Karpas-422 (cell line): ENCODE measurements at regions not wholly inside any gene's neighbourhood (a gene's known extent, or its start where the extent isn't known, plus 50 kb on each side); places are given as distances from the start of the nearest gene placed in this dataset.
"Not testable (repeated sequence)": the region's sequence is repeated elsewhere in the genome, so short reads cannot be mapped to it uniquely, and the experiment has no call there.

Source experiments
- DNase-seq: peaks from one replicate; pipeline ENCODE4 v3.0.0-alpha.2; 2015
- H2AFZ ChIP-seq: fragments of 200-600 bp; sonication (generic); 2 replicates; pipeline ENCODE4 v1.6.1; 2014; ENCODE audit warnings: antibody characterized with exemption, low read length, mixed read lengths
- H3K27ac ChIP-seq: fragments of 200-600 bp; sonication (generic); 2 replicates; pipeline ENCODE4 v1.5.1; 2014; ENCODE audit warnings: mild to moderate bottlenecking, low read length, moderate library complexity
- H3K27me3 ChIP-seq: fragments of 200-600 bp; sonication (generic); 2 replicates; pipeline ENCODE4 v1.6.1; 2014; ENCODE audit warnings: low read length, mixed read lengths
- H3K36me3 ChIP-seq: fragments of 200-600 bp; sonication (generic); 2 replicates; pipeline ENCODE4 v1.6.1; 2014; ENCODE audit warnings: low read length, mixed read lengths; ENCODE audit not compliant: insufficient read depth
- H3K4me1 ChIP-seq: fragments of 200-600 bp; sonication (generic); 2 replicates; pipeline ENCODE4 v1.6.1; 2014; ENCODE audit warnings: mild to moderate bottlenecking, low read length, mixed read lengths
- H3K4me2 ChIP-seq: fragments of 200-600 bp; sonication (generic); 2 replicates; pipeline ENCODE4 v1.6.1; 2014; ENCODE audit warnings: low read length, low read depth, mild to moderate bottlenecking; ENCODE audit not compliant: poor library complexity, severe bottlenecking
- H3K4me3 ChIP-seq: fragments of 200-600 bp; sonication (generic); 2 replicates; pipeline ENCODE4 v1.5.1; 2014; ENCODE audit warnings: mild to moderate bottlenecking, antibody characterized with exemption, low read length, mixed read lengths
- H3K79me2 ChIP-seq: fragments of 200-600 bp; sonication (generic); 2 replicates; pipeline ENCODE4 v1.6.1; 2014; ENCODE audit warnings: mild to moderate bottlenecking, low read length, mixed read lengths
- H3K9ac ChIP-seq: fragments of 200-600 bp; sonication (generic); 2 replicates; pipeline ENCODE4 v1.6.0; 2014; ENCODE audit warnings: low read length
- H3K9me2 ChIP-seq: fragments of 200-600 bp; sonication (generic), shearing (Covaris generic); replicated peaks from 2 replicates; pipeline ENCODE4 v1.6.0; 2014; ENCODE audit warnings: mild to moderate bottlenecking, low read length, moderate library complexity; ENCODE audit not compliant: insufficient read depth
- H3K9me3 ChIP-seq: fragments of 300-700, 200-600 bp; sonication (generic); 2 replicates; pipeline ENCODE4 v1.6.1; 2014; ENCODE audit warnings: low read length, mixed read lengths
- H4K20me1 ChIP-seq: fragments of 200-600 bp; sonication (generic); 2 replicates; pipeline ENCODE4 v1.6.1; 2014; ENCODE audit warnings: mild to moderate bottlenecking, antibody characterized with exemption, low read length, low read depth; ENCODE audit not compliant: insufficient read depth

GRCh38 chr21:14615359-14615974 is 69.4 kb upstream of the SAMSN1 start:
- Histone ChIP-seq H4K20me1 (no peaks in the 10 kb centered on the region), H3K9me2 (no peaks in the 10 kb centered on the region; the same call in 1 of the 2 replicates), H3K4me2 (no peak overlapping the region), H3K9me3 (peaks cover 24% of the 10 kb centered on the region), H2AFZ (no peak overlapping the region), H3K9ac (no peak overlapping the region), H3K4me3 (no peak overlapping the region), H3K27ac (no peak overlapping the region), H3K79me2 (no peaks in the 10 kb centered on the region), H3K4me1 (no peaks in the 10 kb centered on the region), H3K36me3 (no peaks in the 10 kb centered on the region), H3K27me3 (no peaks in the 10 kb centered on the region)
- DNase-seq: no peak

DNA sequence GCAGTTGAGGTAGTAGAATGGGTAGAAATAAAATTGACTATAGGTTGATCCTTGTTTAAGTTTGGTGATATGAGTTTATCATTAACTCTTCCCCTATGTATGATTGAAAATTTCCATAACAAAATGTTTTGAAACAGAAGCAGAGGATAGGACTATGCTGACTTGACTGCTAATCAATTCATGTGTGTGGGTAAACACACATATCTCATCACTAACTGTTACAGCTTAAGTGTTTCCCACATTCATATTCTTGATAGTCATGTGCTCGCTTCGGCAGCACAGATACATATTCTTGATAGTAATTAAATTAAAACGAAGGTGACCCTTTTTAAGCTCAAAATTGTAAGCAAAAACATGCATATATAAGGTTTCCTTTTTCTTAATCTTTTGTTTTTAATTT is 68.2 kb upstream of the SAMSN1 start:
- Histone ChIP-seq H3K9me3 (peaks cover 25% of the 10 kb centered on the region), H3K9me2 (no peaks in the 10 kb centered on the region; the same call in 1 of the 2 replicates), H3K9ac (no peak overlapping the region), H2AFZ (no peak overlapping the region), H3K27me3 (no peaks in the 10 kb centered on the region), H3K4me2 (no peak overlapping the region), H4K20me1 (no peaks in the 10 kb centered on the region), H3K27ac (no peak overlapping the region), H3K4me3 (no peak overlapping the region), H3K4me1 (no peaks in the 10 kb centered on the region), H3K36me3 (no peaks in the 10 kb centered on the region), H3K79me2 (no peaks in the 10 kb centered on the region)
- no peak for DNase-seq

DNA sequence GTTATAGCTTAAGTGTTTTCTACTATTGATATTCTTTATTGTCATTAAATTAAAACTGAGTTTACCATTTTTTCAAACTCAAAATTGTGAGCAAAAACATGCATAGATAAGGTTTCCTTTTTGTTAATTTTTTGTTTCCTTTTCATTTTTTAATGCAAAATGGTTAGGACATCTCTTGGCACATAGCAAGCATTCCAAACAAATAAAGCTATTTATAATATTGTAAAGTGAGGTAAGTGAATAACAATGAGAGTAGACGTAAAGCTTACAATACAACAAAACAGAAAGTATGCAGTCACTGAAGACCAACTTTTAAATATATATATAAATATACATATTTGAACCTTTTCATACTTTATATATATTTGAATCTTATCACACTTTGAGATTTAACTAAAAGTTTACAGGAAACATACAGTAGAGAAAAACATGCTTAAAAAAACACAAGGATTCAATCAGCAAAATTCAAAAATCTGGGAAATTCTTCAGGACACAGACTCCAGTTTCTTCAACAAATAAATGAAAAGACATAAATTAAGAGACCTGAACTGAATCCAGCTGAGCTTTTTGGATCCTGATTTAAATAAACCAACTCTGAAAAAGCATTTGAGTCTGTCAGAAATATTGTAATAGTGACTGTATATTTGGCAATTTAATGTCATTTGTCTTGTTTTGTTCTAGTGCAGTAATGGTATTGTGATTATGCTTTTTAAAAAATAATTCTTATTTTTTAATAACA is 67.5 kb upstream of the SAMSN1 start:
- Histone ChIP-seq H2AFZ (no peak overlapping the region), H3K27me3 (no peaks in the 10 kb centered on the region), H3K36me3 (no peaks in the 10 kb centered on the region), H3K9ac (no peak overlapping the region), H3K4me1 (no peaks in the 10 kb centered on the region), H3K9me3 (peaks cover 21% of the 10 kb centered on the region), H3K27ac (no peak overlapping the region), H3K9me2 (no peaks in the 10 kb centered on the region; the same call in 1 of the 2 replicates), H3K4me2 (no peak overlapping the region), H4K20me1 (no peaks in the 10 kb centered on the region), H3K79me2 (no peaks in the 10 kb centered on the region), H3K4me3 (no peak overlapping the region)
- DNase-seq: no peak

- not testable (repeated sequence) for H3K27ac ChIP-seq, H3K4me2 ChIP-seq, H3K79me2 ChIP-seq, H3K36me3 ChIP-seq, H3K4me3 ChIP-seq, H2AFZ ChIP-seq, H4K20me1 ChIP-seq, DNase-seq, H3K4me1 ChIP-seq, H3K9ac ChIP-seq, H3K9me2 ChIP-seq, H3K27me3 ChIP-seq
- peaks cover 29% of the 10 kb centered on the region for H3K9me3 ChIP-seq
Observed at GRCh38 chr21:14610119-14610518, 64.0 kb upstream of the SAMSN1 start.

DNA sequence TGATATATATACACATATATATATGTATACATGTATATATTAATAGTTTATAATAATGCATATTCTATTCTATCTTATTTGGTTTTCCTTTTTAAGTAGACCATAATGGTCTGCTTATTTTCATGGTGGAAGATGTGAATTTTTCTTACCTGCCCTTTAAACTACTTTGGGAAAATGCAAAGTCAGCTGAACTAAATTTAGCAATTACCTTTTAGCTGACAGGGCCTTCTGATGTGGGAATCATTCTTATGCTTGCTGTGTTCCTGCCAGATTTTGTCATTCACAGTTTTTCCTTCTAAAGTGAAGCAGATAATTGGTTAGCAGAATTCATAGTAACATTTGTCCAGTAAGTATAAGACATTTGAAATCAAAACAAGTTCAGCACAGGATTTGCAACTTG is 63.2 kb upstream of the SAMSN1 start:
- Histone ChIP-seq H4K20me1 (no peaks in the 10 kb centered on the region), H3K9ac (no peak overlapping the region), H3K4me1 (no peaks in the 10 kb centered on the region), H3K36me3 (no peaks in the 10 kb centered on the region), H3K79me2 (no peaks in the 10 kb centered on the region), H3K9me2 (no peaks in the 10 kb centered on the region; the same call in 1 of the 2 replicates), H3K27ac (no peak overlapping the region), H3K4me2 (no peak overlapping the region), H3K9me3 (peaks cover 32% of the 10 kb centered on the region), H3K4me3 (no peak overlapping the region), H2AFZ (no peak overlapping the region), H3K27me3 (no peaks in the 10 kb centered on the region)
- no peak for DNase-seq

DNA sequence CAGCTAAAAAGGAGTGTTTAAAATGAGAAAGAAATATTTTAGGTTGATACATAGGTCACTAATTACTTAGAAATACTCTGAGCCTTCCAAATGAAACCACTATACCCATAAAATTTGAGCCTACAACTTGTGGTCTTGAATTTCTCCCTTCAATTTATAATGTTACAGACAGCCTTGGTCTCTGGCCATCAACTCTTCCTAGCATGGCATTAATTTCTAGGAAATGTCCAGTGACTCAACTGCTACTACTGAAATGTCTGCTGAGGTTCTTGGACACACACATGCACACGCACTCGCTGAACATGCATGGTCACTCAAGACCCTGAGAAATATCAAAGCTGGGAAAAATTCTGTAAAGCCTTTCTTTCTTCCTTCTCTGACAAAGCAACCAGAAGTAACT is 61.1 kb upstream of the SAMSN1 start:
- H3K4me3 ChIP-seq: no peak overlapping the region
- H3K4me1 ChIP-seq: no peaks in the 10 kb centered on the region
- H3K36me3 ChIP-seq: no peaks in the 10 kb centered on the region
- no peak overlapping the region for H3K27ac ChIP-seq
- H3K9me3 ChIP-seq: peaks cover 36% of the 10 kb centered on the region
- H2AFZ ChIP-seq: no peak overlapping the region
- DNase-seq: no peak
- no peaks in the 10 kb centered on the region for H3K27me3 ChIP-seq
- no peak overlapping the region for H3K9ac ChIP-seq
- no peaks in the 10 kb centered on the region for H3K79me2 ChIP-seq
- H3K4me2 ChIP-seq: no peak overlapping the region
- H4K20me1 ChIP-seq: no peaks in the 10 kb centered on the region
- H3K9me2 ChIP-seq: no peaks in the 10 kb centered on the region; the same call in 1 of the 2 replicates

GRCh38 chr21:14603202-14603601 is 57.1 kb upstream of the SAMSN1 start:
- Histone ChIP-seq H3K9ac (no peak overlapping the region), H3K4me3 (no peak overlapping the region)

DNA sequence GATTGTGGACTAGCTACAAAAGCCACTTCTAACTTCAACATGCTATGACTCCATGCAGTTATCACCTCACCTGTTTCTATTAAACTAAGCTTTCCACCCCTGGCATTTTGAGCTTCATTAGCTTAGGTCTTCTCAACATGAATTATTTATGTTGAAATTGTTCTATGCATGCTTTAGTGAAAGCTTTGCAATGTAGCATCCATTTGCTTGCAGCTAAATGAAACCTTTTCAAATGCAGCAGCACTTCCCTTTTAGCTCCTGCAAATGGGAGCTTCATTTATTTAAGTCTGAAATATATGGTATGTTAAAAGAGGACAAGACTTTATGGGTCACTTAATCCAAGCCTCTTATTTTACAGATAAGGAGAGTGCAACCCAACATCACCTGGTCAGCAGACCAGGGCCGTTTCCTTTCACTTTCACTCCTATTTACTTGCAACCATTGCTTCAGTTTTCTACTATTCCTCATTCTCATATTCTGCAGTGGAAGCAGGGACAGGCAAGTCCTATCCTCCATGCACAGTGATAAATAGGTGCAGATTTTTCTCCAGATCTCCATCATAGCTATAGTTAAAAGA is 56.4 kb upstream of the SAMSN1 start:
- Histone ChIP-seq H2AFZ (no peak overlapping the region), H4K20me1 (no peaks in the 10 kb centered on the region), H3K4me3 (no peak overlapping the region), H3K79me2 (no peaks in the 10 kb centered on the region), H3K9me3 (peaks cover 21% of the 10 kb centered on the region), H3K27ac (no peak overlapping the region), H3K36me3 (no peaks in the 10 kb centered on the region), H3K9me2 (no peaks in the 10 kb centered on the region), H3K4me2 (no peak overlapping the region), H3K27me3 (no peaks in the 10 kb centered on the region), H3K4me1 (no peaks in the 10 kb centered on the region), H3K9ac (no peak overlapping the region)
- no peak for DNase-seq

More at GRCh38 chr21:14603202-14603601, 57.1 kb upstream of the SAMSN1 start:
- Histone ChIP-seq H3K27me3 (no peaks in the 10 kb centered on the region), H2AFZ (no peak overlapping the region), H3K9me2 (no peaks in the 10 kb centered on the region), H3K79me2 (no peaks in the 10 kb centered on the region), H3K4me2 (no peak overlapping the region), H3K36me3 (no peaks in the 10 kb centered on the region), H3K9me3 (peaks cover 23% of the 10 kb centered on the region), H3K27ac (no peak overlapping the region), H4K20me1 (no peaks in the 10 kb centered on the region), H3K4me1 (no peaks in the 10 kb centered on the region)
- no peak for DNase-seq
